GM04504 (cell line): ENCODE measurements at regions not wholly inside any gene's neighbourhood (a gene's known extent, or its start where the extent isn't known, plus 50 kb on each side); places are given as distances from the start of the nearest gene placed in this dataset.

Experiments used
- DNase-seq: peaks from one replicate; pipeline ENCODE4 v3.0.0-alpha.2; 2012; ENCODE audit warnings: low read depth

DNA sequence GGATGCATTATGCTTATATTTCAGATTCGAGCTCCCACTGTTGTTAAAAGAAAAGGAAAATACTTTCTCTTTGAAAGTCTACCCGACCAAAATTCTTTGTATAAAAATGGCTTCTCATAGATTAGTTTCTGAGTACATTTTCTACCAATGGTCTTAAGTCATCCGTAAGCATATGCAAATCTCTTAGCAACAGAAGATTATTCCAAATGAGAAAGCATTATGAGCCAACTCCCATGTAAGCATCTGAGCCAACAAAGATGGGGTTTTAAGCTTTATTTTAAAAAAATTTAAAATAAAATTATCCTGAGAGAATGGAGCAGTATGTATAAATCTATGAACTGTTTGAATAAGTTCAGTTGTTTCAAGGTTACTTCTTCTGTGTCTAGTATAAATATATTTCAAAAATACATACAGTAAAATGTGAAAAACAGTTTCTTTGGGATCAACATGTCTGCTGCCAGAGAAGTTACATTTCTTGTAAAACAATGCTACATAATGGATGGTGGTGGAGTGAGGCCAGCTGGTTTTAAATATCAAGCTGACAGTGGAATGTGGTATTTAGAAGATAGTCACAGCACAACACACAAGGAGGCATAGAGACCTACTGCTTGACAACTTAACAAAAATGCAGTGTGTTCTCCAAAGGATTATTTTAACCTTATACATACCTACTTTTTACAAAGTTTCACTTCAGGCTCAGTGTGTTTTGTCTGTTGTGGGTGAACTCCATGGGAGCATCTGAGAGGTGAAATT, 199.5 kb upstream of the DIPK2B start:
- peak; percentile 17 for DNase-seq

DNA sequence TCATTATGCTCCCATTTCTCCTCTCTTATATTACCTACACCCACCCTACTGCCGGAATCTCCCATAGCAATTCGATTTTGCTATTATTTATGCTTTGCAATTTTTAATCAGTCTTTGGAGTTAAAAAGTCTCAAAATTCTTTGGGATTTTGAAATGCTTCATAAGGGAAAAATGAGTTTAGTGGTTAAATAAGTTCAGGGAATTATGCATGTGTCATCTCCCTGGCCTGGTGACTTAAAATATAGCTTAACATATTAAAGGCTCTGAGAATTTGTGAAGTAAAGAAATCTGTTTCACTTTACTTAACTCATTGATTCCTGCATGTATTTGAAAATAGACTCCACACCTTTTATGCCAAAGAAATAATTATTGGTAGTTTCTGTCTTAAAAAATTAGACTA, 185.1 kb upstream of the DIPK2B start:
- DNase-seq = peak; percentile 8

DNA sequence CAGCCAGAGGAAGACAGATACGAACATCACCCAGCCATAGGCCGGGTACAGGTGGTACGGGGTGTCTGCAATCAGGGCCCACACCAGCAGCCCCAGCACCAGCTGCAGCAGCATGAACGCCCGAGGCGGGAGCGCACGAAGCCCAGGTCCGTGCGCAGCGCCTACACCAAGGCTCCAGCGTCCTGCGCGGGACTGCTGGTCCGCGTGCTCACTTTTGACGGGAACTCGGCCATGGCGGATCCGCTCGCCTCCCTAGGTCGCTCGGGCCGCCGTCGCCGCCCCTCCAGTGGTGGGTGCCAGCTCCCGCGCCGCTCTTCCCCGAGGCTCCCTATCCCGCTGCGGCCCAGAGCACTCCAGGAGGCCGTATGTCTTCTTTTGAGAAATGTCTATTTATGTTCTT, 181.2 kb upstream of the DIPK2B start:
- no peak for DNase-seq

DNA sequence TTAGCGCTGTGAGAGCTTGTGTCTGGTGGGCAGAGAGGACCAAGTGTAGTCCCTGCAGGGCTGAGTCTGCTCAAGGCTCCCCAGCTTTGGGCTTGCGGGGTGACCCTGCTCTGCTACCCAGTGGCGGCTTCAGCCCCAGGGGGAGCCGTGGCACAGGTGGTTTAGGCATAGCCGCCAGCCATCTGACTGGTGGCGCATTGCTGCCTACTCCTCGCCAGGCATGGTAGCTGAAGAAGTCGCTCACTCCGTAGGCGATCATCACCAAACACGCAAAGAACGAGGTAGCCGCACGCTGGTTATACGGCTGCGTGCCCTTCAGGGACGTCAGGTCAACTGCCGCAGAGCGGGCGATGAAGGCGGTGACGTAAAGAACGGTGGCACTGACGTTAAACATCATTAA, 180.7 kb upstream of the DIPK2B start:
- DNase-seq = no peak

DNA sequence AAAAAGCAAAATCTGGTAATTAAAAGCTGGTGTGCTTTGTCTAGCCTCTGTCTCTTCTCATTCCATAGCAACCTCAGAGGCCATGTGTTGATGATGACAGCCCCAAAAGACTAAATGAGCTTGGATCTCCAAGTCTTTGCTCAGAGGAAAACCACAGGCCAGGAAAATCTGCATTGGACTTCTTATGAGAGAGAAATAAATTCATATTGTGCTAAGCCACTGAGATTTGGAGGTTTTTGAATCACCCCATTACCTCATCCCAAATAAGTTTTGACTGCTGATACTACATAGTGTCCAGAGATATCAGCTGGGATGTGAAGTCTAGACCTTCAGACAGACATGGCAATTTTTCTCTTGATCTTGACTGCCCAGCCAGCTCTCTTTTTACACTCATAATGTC, 178.6 kb upstream of the DIPK2B start:
- no peak for DNase-seq

DNA sequence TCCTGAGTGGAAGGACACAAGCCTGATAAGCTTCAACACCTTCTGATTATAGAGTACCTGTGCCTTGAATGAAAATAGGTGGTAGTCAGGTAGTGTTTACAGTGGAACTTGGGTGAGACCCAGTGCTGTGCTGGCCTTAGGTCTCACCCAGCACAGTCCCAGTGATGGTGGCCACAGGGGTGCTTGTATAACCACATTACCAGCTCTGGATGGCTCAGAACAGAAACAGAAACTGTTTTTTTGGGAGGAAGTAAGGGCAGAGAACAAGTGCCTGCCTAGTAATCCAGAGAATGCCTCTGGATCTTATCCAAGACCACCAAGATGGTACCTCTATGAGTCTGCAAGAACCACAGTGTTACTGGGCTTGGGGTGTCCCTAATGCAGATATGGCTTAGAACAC, 171.5 kb upstream of the DIPK2B start:
- no peak for DNase-seq

DNA sequence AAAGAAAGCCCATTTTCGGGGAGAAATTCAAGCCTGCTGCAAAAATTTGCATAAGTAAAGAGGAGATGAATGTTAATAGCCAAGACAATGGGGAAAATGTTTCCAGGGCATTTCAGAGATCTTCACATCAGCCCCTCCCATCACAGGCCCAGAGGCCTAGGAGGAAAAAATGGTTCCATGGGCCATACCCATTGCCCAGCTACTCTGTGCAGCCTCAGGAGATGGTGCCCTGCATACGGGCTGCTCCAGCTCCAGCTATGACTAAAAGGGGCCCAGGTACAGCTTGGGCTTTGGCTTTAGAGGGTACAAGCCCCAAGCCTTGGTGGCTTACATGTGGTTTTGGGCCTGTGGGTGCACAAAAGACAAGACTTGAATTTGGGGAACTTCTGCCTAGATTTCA, 168.0 kb upstream of the DIPK2B start:
- DNase-seq = no peak

DNA sequence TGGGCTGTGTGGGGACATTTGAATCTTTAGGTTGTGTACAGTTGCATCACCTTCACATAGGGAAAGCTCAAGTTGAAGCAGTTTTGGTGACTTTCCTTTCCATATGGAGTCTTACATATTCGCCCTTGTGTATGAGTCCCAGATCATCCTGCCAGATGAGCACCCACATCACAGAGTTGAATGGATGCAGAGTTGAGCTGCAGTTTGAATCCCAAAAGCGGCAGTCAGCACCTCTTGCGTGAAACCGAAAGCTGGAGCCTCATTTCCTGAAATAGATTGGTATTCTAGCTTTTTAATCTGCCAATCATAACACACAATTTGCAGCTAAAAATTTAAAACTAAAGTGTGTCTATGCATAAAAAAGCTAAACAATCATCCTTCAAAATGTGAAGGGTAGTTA, 162.9 kb upstream of the DIPK2B start:
- DNase-seq = no peak

DNA sequence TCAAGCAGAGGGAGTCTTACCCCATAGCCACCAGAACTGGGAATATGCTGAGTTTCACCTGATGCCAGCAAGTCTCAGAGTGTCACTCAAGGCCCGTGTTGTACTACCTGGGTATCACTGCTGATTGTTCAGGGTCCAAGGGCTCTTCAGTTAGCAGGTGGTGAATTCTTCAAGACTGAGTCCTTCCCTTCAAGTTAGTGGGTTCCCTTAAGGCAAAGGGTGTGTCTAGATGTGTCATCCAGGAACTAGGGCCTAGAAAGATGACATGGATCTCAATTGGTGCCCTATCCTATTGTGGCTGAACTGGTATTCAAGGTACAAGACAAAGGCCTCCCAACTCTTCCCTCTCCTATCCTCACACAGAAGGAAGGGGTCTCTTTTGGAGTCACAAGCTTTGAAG, 159.9 kb upstream of the DIPK2B start:
- no peak for DNase-seq

GRCh38 chrX:45358392-45358791, 157.7 kb upstream of the DIPK2B start:
- no peak for DNase-seq

GRCh38 chrX:45353456-45353855, 152.8 kb upstream of the DIPK2B start:
- no peak for DNase-seq

DNA sequence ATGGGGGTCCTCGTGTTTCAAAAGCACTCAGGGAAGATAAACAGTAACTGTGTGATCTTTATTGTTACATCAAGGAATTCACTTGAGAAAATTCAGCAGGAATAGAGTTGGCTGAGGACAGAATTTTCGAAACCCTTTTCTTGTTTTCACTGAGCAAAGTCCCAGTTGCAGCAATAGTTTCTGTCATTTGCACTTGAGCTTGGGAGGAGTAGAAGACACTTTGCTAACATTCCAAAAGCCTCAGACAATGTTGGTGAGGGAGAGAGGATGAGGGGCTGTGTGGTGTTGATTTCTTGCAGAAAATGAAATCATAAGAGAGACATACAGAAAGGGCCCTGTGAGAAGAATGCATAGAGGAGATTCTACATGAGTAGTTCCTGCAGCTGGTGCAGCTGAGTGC, 151.9 kb upstream of the DIPK2B start:
- no peak for DNase-seq

- peak; percentile 44 for DNase-seq
Measured at GRCh38 chrX:45351478-45351877, 150.8 kb upstream of the DIPK2B start.

DNA sequence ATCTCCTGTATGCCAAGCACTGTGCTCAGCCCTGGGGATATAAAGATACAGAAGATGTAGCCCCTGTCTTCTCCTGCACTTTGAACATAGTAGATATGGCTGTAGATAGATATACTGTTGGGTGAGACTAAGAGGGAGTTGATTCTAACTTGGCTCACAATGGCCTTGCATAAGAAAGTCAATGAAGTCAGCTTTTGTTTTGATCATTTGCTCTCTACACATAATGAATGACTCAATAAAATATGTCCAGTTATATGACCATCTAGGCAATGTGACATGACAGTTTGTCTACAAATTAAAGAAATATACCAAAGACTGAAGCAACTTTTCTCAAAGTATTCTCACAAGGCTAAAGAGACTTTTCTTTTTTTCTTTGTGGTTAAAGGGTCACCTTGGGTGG, 147.6 kb upstream of the DIPK2B start:
- peak; percentile 19 for DNase-seq

GRCh38 chrX:45347877-45348276, 147.2 kb upstream of the DIPK2B start:
- DNase-seq = peak; percentile 24

GRCh38 chrX:45344594-45344993, 143.9 kb upstream of the DIPK2B start:
- peak; percentile 75 for DNase-seq

GRCh38 chrX:45329217-45329616, 128.5 kb upstream of the DIPK2B start:
- no peak for DNase-seq

DNA sequence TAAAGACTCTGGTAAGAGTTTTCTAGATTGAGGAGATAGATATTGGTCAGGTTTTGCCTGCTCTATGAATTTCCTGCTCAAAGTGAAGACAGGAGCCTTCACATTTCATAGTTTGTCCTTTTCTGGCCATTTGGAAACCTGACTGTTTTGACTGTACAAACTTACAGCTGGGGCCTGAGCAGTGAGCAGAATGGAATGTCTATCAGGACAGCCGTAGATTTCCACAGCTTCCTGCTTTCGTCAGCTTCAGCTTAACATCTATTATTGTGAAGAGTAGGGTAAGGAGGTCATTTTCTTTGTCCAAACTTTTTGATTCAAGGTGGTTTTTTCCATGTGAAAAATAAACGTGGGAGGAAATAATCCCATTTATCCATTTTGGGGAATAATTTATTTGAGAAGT, 124.3 kb upstream of the DIPK2B start:
- no peak for DNase-seq

DNA sequence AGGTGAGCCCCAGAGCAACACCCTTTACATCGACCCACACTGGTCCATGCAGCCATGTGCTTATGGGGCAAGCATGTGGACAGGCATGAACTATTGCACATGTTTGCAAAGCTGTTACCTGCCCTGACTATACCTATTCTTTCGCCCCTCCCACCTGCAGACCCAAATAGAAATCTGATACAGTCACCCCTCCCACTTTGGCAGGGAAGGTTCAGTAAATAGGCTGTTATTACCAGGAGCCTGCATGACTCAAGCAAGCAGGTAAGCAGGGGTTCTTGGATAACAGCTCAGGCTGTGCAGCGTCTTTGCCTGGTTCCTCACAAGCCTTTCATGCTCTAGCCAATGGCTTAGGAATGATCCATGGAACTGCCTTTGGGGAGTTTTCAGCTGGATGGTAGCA, 122.7 kb upstream of the DIPK2B start:
- no peak for DNase-seq

DNA sequence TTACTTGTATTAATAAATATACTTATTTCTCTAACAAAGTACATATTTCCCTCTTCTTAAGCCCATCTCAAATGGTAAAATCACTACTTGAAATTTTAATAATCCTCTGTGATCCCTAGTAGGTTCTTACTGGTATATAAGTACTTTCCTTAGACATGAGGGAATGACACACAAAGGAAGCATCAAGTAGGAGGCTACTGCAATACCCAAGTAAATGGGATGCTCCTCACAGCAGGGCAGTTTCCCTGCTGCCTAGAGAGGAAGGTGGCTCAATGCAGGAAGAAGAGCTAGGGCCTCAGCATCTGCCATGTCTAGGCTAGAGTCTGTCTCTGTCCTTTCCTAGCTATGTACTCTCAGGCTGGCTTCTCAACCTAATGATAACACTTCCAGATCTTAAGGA, 122.1 kb upstream of the DIPK2B start:
- peak; percentile 19 for DNase-seq

DNA sequence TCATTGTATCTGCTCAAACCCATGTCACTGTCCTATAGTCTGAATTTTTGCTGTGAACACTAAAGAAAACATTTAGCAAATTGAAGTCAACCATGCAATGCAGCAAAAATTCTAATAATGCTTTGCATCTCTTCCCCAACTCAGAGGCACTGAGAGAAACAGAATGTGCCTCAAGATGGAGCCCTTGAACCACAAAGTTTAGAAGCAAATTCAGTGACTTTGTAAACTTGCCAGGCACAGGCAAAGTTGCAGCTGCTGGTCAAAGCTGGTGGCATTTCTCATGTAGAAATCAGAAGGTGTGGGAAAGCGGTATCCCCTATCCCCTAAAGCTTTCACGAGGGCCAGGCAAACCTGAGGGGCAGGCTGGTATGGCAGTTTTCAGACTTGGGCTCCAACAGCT, 121.7 kb upstream of the DIPK2B start:
- peak; percentile 74 for DNase-seq

- DNase-seq = no peak
Measured at GRCh38 chrX:45320191-45320590, 119.5 kb upstream of the DIPK2B start.

DNA sequence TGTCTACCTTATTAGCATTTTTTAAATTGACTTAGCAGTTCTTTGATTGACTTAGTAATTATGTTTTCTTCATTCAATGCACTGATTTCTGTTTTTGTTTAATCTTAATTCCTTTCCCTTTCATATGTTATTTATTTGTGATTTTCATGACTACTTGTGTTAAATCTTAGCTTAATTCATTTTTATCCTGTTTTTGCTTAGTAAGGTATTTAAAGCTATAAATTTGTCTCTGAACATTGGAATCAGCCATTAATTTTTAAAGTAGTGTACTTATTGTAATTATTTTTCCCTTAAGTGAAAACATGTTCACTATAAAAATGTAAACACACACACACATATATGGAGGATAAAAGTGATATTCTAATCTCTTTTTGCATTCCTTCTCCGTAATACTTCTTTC, 109.1 kb upstream of the DIPK2B start:
- no peak for DNase-seq

DNA sequence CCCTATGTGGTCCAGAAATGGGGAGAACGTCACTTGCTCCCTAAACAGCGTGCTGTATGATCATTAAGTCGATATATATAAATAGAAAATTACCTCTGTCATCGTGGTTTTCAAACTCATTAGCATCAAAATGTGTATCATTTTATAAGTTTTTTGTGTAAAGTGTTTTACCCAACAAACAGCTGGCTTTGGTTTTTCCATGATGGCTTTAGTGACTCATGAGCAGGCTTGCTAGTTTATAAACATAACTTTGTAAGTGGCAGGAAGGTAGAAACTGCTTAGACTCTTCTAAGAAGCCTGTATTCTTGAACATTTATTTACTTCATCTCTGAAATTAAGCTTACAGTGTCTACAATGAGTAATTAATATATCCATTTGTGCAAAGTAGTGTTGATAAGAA, 108.4 kb upstream of the DIPK2B start:
- peak; percentile 3 for DNase-seq

GRCh38 chrX:45306794-45307193, 106.1 kb upstream of the DIPK2B start:
- no peak for DNase-seq
